PFSK-1 (cell line): ENCODE measurements at regions not wholly inside any gene's neighbourhood (a gene's known extent, or its start where the extent isn't known, plus 50 kb on each side); places are given as distances from the start of the nearest gene placed in this dataset.

Source experiments
- POLR2AphosphoS5 ChIP-seq: IDR thresholded peaks from 2 replicates; pipeline ENCODE4 v1.6.1; 2012; ENCODE audit warnings: low read depth, mild to moderate bottlenecking, control low read depth, low read length, moderate library complexity
- REST ChIP-seq, 2 experiments: IDR thresholded peaks; 2 replicates each; pipeline versions ENCODE4 v1.6.1 to v1.8.0; 2011 to 2012; ENCODE audit warnings: low read depth in 2 of 2, low read length in 2 of 2, control low read depth in 1 of 2, inconsistent platforms in 1 of 2, mild to moderate bottlenecking in 1 of 2, moderate library complexity in 1 of 2; ENCODE audit not compliant: insufficient read depth in 1 of 2
- SIN3A ChIP-seq: IDR thresholded peaks from 2 replicates; pipeline ENCODE4 v1.6.1; 2012; ENCODE audit warnings: mild to moderate bottlenecking, low read length, moderate library complexity, borderline replicate concordance; ENCODE audit not compliant: insufficient read depth

GRCh38 chr4:125582302-125582701 is 267.5 kb downstream of the FAT4 start:
- no peak for TF ChIP-seq REST (IDR thresholded peaks at IDR 0.05; ENCODE audit: insufficient read depth in 1 of 2, low read depth in 2 of 2, low read length in 2 of 2)
- no peak for TF ChIP-seq SIN3A
- no peak for TF ChIP-seq POLR2AphosphoS5
